ENCODE measurements at regions not wholly inside any gene's neighbourhood (a gene's known extent, or its start where the extent isn't known, plus 50 kb on each side); places are given as distances from the start of the nearest gene placed in this dataset.

- H3K36me3 ChIP-seq, result no peaks in the 10 kb centered on the region
- intact Hi-C loops (cut with DNase I), result no loop called here
- WGBS, result 63% methylated on average over 4 of the region's 4 CpGs
- TF ChIP-seq CTCF (IDR thresholded peaks at IDR 0.05) (no peak), POLR2A (IDR thresholded peaks at IDR 0.05) (no peak), POLR2AphosphoS5 (IDR thresholded peaks at IDR 0.05) (no peak)
- H3K4me1 ChIP-seq (replicated peaks), result no peaks in the 10 kb centered on the region
- no peak overlapping the region for H3K4me3 ChIP-seq
- H3K27ac ChIP-seq, result no peak overlapping the region
- DNase-seq (ENCODE audit: low spot score), result no peak
- H3K27me3 ChIP-seq (replicated peaks; ENCODE audit: insufficient read depth), result no peaks in the 10 kb centered on the region
- H3K9me3 ChIP-seq, result no peaks in the 10 kb centered on the region
These were observed 339.7 kb upstream of the NR2F2 start for GRCh38 chr15:95990833-95991232.

- Histone ChIP-seq H3K27me3 (replicated peaks; ENCODE audit: insufficient read depth) (no peaks in the 10 kb centered on the region), H3K27ac (no peak overlapping the region), H3K9me3 (no peaks in the 10 kb centered on the region), H3K36me3 (no peaks in the 10 kb centered on the region), H3K4me1 (replicated peaks) (no peaks in the 10 kb centered on the region), H3K4me3 (no peak overlapping the region)
- WGBS, result 95% methylated on average over 4 of the region's 4 CpGs
- TF ChIP-seq CTCF (IDR thresholded peaks at IDR 0.05) (no peak), POLR2AphosphoS5 (IDR thresholded peaks at IDR 0.05) (no peak), POLR2A (IDR thresholded peaks at IDR 0.05) (no peak)
- intact Hi-C loops (cut with DNase I), result no loop called here
- no peak for DNase-seq (ENCODE audit: low spot score)
These were observed 336.1 kb upstream of the NR2F2 start for GRCh38 chr15:95994418-95994817.

- no peak for DNase-seq (ENCODE audit: low spot score)
- Histone ChIP-seq H3K4me3 (no peak overlapping the region), H3K4me1 (replicated peaks) (no peaks in the 10 kb centered on the region), H3K36me3 (no peaks in the 10 kb centered on the region), H3K27ac (no peak overlapping the region), H3K9me3 (no peaks in the 10 kb centered on the region), H3K27me3 (replicated peaks; ENCODE audit: insufficient read depth) (no peaks in the 10 kb centered on the region)
- 77% methylated on average over 5 of the region's 5 CpGs for WGBS
- no peak for TF ChIP-seq CTCF (IDR thresholded peaks at IDR 0.05)
- intact Hi-C loops (cut with DNase I), result no loop called here
These were observed 334.9 kb upstream of the NR2F2 start for GRCh38 chr15:95995375-95996168.

GRCh38 chr15:95996494-95996893 is 334.0 kb upstream of the NR2F2 start:
- intact Hi-C loops (cut with DNase I), result no loop called here
- no peaks in the 10 kb centered on the region for H3K27me3 ChIP-seq (replicated peaks; ENCODE audit: insufficient read depth)
- no peak for DNase-seq (ENCODE audit: low spot score)
- TF ChIP-seq POLR2A (IDR thresholded peaks at IDR 0.05) (no peak), POLR2AphosphoS5 (IDR thresholded peaks at IDR 0.05) (no peak), CTCF (IDR thresholded peaks at IDR 0.05) (no peak)
- no peak overlapping the region for H3K27ac ChIP-seq
- H3K4me1 ChIP-seq (replicated peaks), result no peaks in the 10 kb centered on the region
- no peak overlapping the region for H3K4me3 ChIP-seq
- H3K9me3 ChIP-seq, result no peaks in the 10 kb centered on the region
- WGBS, result 75% methylated on average over 4 of the region's 4 CpGs
- no peaks in the 10 kb centered on the region for H3K36me3 ChIP-seq

GRCh38 chr15:95998935-95999334 is 331.6 kb upstream of the NR2F2 start:
- intact Hi-C loops (cut with DNase I), result no loop called here
- H3K9me3 ChIP-seq, result no peaks in the 10 kb centered on the region

More at GRCh38 chr15:95998935-95999334, 331.6 kb upstream of the NR2F2 start:
- Histone ChIP-seq H3K27me3 (replicated peaks; ENCODE audit: insufficient read depth) (no peaks in the 10 kb centered on the region), H3K36me3 (no peaks in the 10 kb centered on the region), H3K4me3 (no peak overlapping the region), H3K4me1 (replicated peaks) (no peaks in the 10 kb centered on the region), H3K27ac (no peak overlapping the region)
- WGBS, result 96% methylated on average over 4 of the region's 4 CpGs
- no peak for DNase-seq (ENCODE audit: low spot score)
- TF ChIP-seq POLR2A (IDR thresholded peaks at IDR 0.05) (no peak), CTCF (IDR thresholded peaks at IDR 0.05) (no peak), POLR2AphosphoS5 (IDR thresholded peaks at IDR 0.05) (no peak)
